Neural cell (in vitro differentiated cells): ENCODE measurements at regions not wholly inside any gene's neighbourhood (a gene's known extent, or its start where the extent isn't known, plus 50 kb on each side); places are given as distances from the start of the nearest gene placed in this dataset.

Experiments used
- H2AFZ ChIP-seq: fragments of 200-600, 300-800 bp; sonication (generic), shearing (Covaris generic); 2 replicates; pipeline ENCODE4 v1.6.0; 2014; ENCODE audit warnings: low read depth, mild to moderate bottlenecking, antibody characterized with exemption, low read length, moderate library complexity
- H3F3A ChIP-seq: fragments of 200-600 bp; shearing (Covaris generic); 2 replicates; pipeline ENCODE4 v1.6.1; 2016; ENCODE audit warnings: mild to moderate bottlenecking, moderate library complexity, mixed read lengths, antibody characterized with exemption, low read length; ENCODE audit not compliant: insufficient read depth, poor library complexity, severe bottlenecking
- H3K27ac ChIP-seq: fragments of 200-600, 300-800 bp; sonication (generic), shearing (Covaris generic); 2 replicates; pipeline ENCODE4 v1.5.1; 2014; ENCODE audit warnings: mild to moderate bottlenecking, low read length, moderate library complexity
- H3K27me3 ChIP-seq: fragments of 300-800, 200-600 bp; sonication (generic), shearing (Covaris generic); 2 replicates; pipeline ENCODE4 v1.6.0; 2014; ENCODE audit warnings: mild to moderate bottlenecking, low read depth, low read length, moderate library complexity; ENCODE audit not compliant: insufficient read depth
- H3K36me3 ChIP-seq: fragments of 300-800, 200-600 bp; sonication (generic), shearing (Covaris generic); 2 replicates; pipeline ENCODE4 v1.5.1; 2014; ENCODE audit warnings: mild to moderate bottlenecking, antibody characterized with exemption, low read length, moderate library complexity; ENCODE audit not compliant: insufficient read depth
- H3K4me2 ChIP-seq: fragments of 300-800, 200-600 bp; sonication (generic), shearing (Covaris generic); 2 replicates; pipeline ENCODE4 v1.6.0; 2014; ENCODE audit warnings: mild to moderate bottlenecking, low read length
- H3K4me3 ChIP-seq: fragments of 300-800, 200-600 bp; sonication (generic), shearing (Covaris generic); 2 replicates; pipeline ENCODE4 v1.5.1; 2014; ENCODE audit warnings: mild to moderate bottlenecking, low read length, moderate library complexity
- H3K79me2 ChIP-seq: fragments of 200-600 bp; shearing (Covaris generic); replicated peaks from 2 replicates; pipeline ENCODE4 v1.6.0; 2014; ENCODE audit warnings: mild to moderate bottlenecking, low read length, moderate library complexity; ENCODE audit not compliant: insufficient read depth
- H3K9ac ChIP-seq: fragments of 300-800, 200-600 bp; sonication (generic), shearing (Covaris generic); 2 replicates; pipeline ENCODE4 v1.6.1; 2016; ENCODE audit warnings: mild to moderate bottlenecking, low read length, mixed read lengths
- H3K9me2 ChIP-seq: fragments of 200-600 bp; shearing (Covaris generic); 2 replicates; pipeline ENCODE4 v1.6.1; 2016; ENCODE audit warnings: mild to moderate bottlenecking, low read length, mixed read lengths; ENCODE audit not compliant: insufficient read depth
- H3K9me3 ChIP-seq: fragments of 200-600, 300-800 bp; sonication (generic), shearing (Covaris generic); 2 replicates; pipeline ENCODE4 v1.6.1; 2016; ENCODE audit warnings: mild to moderate bottlenecking, mixed run types, low read length, moderate library complexity, mixed read lengths
- H4K20me1 ChIP-seq: fragments of 200-600 bp; shearing (Covaris generic); 2 replicates; pipeline ENCODE4 v1.6.1; 2016; ENCODE audit warnings: mild to moderate bottlenecking, mixed run types; ENCODE audit not compliant: insufficient read depth
- EP300 ChIP-seq: fragments of 450-650 bp; conservative IDR thresholded peaks from 2 replicates; pipeline ENCODE4 v1.6.1; 2014; ENCODE audit warnings: antibody characterized with exemption, mild to moderate bottlenecking, moderate library complexity; ENCODE audit not compliant: poor library complexity, severe bottlenecking
- EZH2 ChIP-seq: fragments of 200-600, 300-800 bp; shearing (Covaris generic), sonication (generic); IDR thresholded peaks from 2 replicates; pipeline ENCODE4 v1.6.1; 2014; ENCODE audit warnings: antibody characterized with exemption, low read length, borderline replicate concordance, mild to moderate bottlenecking; ENCODE audit not compliant: insufficient read depth, poor library complexity, severe bottlenecking
- MXI1 ChIP-seq: fragments of 450-650 bp; conservative IDR thresholded peaks from 2 replicates; pipeline ENCODE4 v1.6.1; 2014; ENCODE audit warnings: antibody characterized with exemption, mild to moderate bottlenecking; ENCODE audit not compliant: poor library complexity, severe bottlenecking
- POLR2AphosphoS5 ChIP-seq: IDR thresholded peaks from 2 replicates; pipeline ENCODE4 v1.6.1; 2012
- RAD21 ChIP-seq: fragments of 450-650 bp; conservative IDR thresholded peaks from 2 replicates; pipeline ENCODE4 v1.6.1; 2014; ENCODE audit warnings: antibody characterized with exemption, mild to moderate bottlenecking, moderate library complexity
- REST ChIP-seq: IDR thresholded peaks from 2 replicates; pipeline ENCODE4 v1.6.1; 2012; ENCODE audit warnings: borderline replicate concordance
- SMC3 ChIP-seq: fragments of 450-650 bp; conservative IDR thresholded peaks from 2 replicates; pipeline ENCODE4 v1.6.1; 2014; ENCODE audit warnings: antibody characterized with exemption, mild to moderate bottlenecking, moderate library complexity; ENCODE audit not compliant: poor library complexity
- TAF1 ChIP-seq: IDR thresholded peaks from 2 replicates; pipeline ENCODE4 v1.6.1; 2012; ENCODE audit warnings: low read depth
- TF ChIP-seq, protein P1 (sequence below): fragments of 450-650 bp; IDR thresholded peaks from 2 replicates; pipeline ENCODE4 v1.5.1; 2014; ENCODE audit warnings: antibody characterized with exemption, mild to moderate bottlenecking, moderate library complexity; ENCODE audit not compliant: poor library complexity, severe bottlenecking

DNA sequence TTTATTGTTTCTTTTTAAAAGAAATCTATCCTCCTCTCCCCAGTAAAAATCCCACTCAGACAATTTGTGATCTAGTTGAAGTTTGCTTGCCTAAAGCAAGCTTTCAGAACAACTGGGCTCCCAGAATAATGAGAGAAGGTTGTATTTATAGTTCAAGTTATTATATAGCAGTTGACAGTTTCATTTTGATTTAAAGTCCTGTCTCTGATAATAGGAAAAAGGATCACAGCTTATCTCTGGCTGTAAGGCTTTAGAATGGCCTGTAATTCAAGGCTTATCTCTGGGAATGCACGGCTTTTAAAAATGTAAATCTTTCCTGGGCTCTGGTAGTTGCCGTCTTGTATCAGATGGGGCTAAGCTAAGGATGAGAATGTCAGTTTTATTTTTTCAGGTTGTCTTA is 123.3 kb upstream of the TMTC4 start:
- no peaks in the 10 kb centered on the region for H4K20me1 ChIP-seq
- no peaks in the 10 kb centered on the region for H3K27me3 ChIP-seq
- H3K4me3 ChIP-seq = no peak overlapping the region
- H3K4me2 ChIP-seq = no peak overlapping the region
- no peaks in the 10 kb centered on the region for H3K36me3 ChIP-seq
- no peaks in the 10 kb centered on the region for H3K79me2 ChIP-seq
- no peaks in the 10 kb centered on the region for H3K9me3 ChIP-seq
- H3K9me2 ChIP-seq = no peaks in the 10 kb centered on the region
- H2AFZ ChIP-seq = no peak overlapping the region
- no peak overlapping the region for H3K27ac ChIP-seq
- H3F3A ChIP-seq = no peaks in the 10 kb centered on the region
- no peak overlapping the region for H3K9ac ChIP-seq
- TF ChIP-seq EZH2 = no peak
- TF ChIP-seq EP300 = no peak
- no peak for TF ChIP-seq SMC3
- no peak for TF ChIP-seq RAD21

- Histone ChIP-seq H3K27me3 (no peaks in the 10 kb centered on the region), H3K9me3 (no peaks in the 10 kb centered on the region), H3K79me2 (no peaks in the 10 kb centered on the region), H3K9ac (no peak overlapping the region), H2AFZ (no peak overlapping the region), H4K20me1 (no peaks in the 10 kb centered on the region), H3K36me3 (no peaks in the 10 kb centered on the region), H3K4me2 (no peak overlapping the region), H3F3A (no peaks in the 10 kb centered on the region), H3K9me2 (no peaks in the 10 kb centered on the region), H3K4me3 (no peak overlapping the region), H3K27ac (no peak overlapping the region)
- TF ChIP-seq, protein P1, sequence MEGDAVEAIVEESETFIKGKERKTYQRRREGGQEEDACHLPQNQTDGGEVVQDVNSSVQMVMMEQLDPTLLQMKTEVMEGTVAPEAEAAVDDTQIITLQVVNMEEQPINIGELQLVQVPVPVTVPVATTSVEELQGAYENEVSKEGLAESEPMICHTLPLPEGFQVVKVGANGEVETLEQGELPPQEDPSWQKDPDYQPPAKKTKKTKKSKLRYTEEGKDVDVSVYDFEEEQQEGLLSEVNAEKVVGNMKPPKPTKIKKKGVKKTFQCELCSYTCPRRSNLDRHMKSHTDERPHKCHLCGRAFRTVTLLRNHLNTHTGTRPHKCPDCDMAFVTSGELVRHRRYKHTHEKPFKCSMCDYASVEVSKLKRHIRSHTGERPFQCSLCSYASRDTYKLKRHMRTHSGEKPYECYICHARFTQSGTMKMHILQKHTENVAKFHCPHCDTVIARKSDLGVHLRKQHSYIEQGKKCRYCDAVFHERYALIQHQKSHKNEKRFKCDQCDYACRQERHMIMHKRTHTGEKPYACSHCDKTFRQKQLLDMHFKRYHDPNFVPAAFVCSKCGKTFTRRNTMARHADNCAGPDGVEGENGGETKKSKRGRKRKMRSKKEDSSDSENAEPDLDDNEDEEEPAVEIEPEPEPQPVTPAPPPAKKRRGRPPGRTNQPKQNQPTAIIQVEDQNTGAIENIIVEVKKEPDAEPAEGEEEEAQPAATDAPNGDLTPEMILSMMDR = no peak
- TF ChIP-seq TAF1 = no peak
- TF ChIP-seq REST = no peak
- no peak for TF ChIP-seq EP300
- no peak for TF ChIP-seq MXI1
- no peak for TF ChIP-seq SMC3
- no peak for TF ChIP-seq POLR2AphosphoS5
- TF ChIP-seq RAD21 = no peak
- no peak for TF ChIP-seq EZH2
Observed at GRCh38 chr13:100796463-100796862, 121.9 kb upstream of the TMTC4 start.

DNA sequence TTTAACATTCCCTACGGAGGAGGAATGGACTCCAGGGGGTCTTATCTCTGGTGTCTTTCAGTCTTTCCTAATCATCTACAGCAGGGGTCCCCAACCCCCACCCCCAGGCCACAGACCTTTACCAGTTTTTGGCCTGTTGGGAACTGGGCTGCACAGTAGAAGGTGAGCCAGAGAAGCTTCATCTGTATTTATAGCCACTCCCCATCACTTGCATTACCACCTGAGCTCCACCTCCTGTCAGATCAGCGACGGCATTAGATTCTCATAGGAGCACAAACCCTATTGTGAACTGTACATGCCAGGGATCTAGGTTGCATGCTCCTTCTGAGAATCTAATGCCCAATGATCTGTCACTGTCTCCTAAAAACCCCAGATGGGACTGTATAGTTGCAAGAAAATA is 120.0 kb upstream of the TMTC4 start:
- Histone ChIP-seq H3K79me2 (no peaks in the 10 kb centered on the region), H3K9me2 (no peaks in the 10 kb centered on the region), H3K27me3 (no peaks in the 10 kb centered on the region), H3K9ac (no peak overlapping the region), H3F3A (no peaks in the 10 kb centered on the region), H4K20me1 (no peaks in the 10 kb centered on the region), H3K4me2 (no peak overlapping the region), H3K4me3 (no peak overlapping the region), H3K9me3 (no peaks in the 10 kb centered on the region), H3K27ac (no peak overlapping the region), H2AFZ (no peak overlapping the region), H3K36me3 (no peaks in the 10 kb centered on the region)
- TF ChIP-seq EP300 (no peak), RAD21 (no peak), EZH2 (no peak), POLR2AphosphoS5 (no peak), SMC3 (no peak), MXI1 (no peak)
- TF ChIP-seq, protein P1 = no peak
